ENCODE measurements at regions not wholly inside any gene's neighbourhood (a gene's known extent, or its start where the extent isn't known, plus 50 kb on each side); places are given as distances from the start of the nearest gene placed in this dataset.

DNA sequence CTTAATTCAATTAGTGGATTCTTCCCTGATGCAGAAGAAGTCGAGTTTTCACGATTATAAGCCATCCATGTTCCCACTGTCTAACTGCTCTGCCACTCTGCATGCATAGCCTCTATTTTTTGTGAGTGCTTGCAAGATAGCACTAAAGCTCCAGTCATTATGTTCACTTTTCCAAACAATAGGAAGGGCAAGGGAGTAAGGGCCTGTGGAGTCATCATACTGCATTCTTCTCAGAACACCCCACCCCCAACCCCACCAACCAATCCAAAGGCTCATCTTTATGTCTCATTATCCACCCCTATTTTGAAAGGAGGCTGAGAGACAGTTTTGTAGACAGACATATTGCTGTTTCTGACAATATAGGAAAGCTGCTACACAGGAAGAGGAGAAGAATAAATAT, 471.7 kb upstream of the ADGRL2 start:
- DNase-seq (ENCODE audit: low spot score): no peak
- TF ChIP-seq, protein P1, sequence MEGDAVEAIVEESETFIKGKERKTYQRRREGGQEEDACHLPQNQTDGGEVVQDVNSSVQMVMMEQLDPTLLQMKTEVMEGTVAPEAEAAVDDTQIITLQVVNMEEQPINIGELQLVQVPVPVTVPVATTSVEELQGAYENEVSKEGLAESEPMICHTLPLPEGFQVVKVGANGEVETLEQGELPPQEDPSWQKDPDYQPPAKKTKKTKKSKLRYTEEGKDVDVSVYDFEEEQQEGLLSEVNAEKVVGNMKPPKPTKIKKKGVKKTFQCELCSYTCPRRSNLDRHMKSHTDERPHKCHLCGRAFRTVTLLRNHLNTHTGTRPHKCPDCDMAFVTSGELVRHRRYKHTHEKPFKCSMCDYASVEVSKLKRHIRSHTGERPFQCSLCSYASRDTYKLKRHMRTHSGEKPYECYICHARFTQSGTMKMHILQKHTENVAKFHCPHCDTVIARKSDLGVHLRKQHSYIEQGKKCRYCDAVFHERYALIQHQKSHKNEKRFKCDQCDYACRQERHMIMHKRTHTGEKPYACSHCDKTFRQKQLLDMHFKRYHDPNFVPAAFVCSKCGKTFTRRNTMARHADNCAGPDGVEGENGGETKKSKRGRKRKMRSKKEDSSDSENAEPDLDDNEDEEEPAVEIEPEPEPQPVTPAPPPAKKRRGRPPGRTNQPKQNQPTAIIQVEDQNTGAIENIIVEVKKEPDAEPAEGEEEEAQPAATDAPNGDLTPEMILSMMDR (IDR thresholded peaks at IDR 0.05; ENCODE audit: extremely low read depth, missing control alignments): no peak

DNA sequence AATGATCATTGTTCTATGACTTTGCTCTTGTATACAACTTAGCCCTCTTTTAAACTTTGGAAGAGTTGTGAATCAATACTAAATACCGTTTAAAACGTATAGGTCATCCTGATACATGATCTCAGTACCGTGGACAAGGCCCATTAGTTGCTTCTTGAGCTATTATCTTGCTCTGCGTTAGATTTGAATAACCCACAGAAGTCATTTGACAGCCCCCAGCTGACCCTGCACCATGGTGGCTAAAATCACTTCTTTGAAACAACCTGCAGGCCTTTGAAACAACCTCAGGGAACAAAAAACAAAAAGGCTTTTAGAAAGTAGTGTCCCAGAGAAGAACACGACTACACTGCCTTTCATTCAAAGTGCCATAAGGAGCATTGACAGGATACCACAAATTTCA, 473.0 kb upstream of the ADGRL2 start:
- TF ChIP-seq, protein P1 (IDR thresholded peaks at IDR 0.05; ENCODE audit: extremely low read depth, missing control alignments): no peak

DNA sequence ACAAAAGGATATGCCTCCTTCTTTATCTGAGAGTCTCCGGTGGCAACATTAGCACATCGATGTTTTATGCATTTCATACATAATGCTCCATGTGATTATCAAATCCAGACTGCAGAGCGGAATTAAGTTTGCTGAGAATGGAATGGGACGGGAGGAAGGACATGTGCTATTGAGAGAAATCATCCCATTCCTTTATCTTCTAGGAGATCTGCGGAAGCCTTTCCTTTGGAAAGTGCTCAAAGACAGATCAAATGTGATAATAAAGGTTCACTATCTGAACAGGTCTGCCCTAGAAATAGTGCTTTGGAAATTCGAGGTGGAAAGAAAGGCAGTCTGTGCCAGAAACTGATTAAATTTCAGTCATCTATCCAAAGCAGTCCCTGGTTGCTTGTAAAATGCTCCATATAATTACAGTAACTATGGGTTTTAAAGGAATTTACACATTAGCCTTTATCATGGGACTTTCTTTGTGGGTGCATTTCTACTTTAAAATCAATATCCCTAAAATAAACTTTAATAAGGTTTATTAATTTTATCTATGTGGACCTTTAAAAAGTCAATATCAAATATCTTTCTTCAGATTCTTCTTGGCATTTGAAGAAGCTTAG, 473.5 kb upstream of the ADGRL2 start:
- TF ChIP-seq, protein P1 (IDR thresholded peaks at IDR 0.05; ENCODE audit: extremely low read depth, missing control alignments): no peak
- DNase-seq (ENCODE audit: low spot score): no peak

More for the DNA sequence above, 473.0 kb upstream of the ADGRL2 start:
- DNase-seq (ENCODE audit: low spot score): no peak

DNA sequence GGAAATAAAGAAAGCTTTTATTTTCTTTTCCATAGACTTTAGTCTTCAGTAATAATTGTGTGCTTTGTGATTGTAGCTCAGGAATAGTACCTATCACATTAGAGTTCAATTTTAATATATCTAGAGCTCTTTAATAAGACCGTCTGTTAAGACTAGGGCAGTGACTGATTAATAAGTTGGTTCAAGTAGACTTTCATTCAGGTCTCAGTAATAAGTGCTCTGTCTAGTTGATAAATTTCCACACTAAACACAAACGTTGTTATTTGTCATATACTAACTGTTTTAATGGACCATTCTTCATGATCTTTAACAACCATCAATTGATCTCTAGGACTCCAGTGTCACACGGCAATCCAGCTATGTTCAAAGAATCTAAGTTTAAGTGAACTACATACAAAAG, 474.5 kb upstream of the ADGRL2 start:
- TF ChIP-seq, protein P1 (IDR thresholded peaks at IDR 0.05; ENCODE audit: extremely low read depth, missing control alignments): no peak
- DNase-seq (ENCODE audit: low spot score): no peak

DNA sequence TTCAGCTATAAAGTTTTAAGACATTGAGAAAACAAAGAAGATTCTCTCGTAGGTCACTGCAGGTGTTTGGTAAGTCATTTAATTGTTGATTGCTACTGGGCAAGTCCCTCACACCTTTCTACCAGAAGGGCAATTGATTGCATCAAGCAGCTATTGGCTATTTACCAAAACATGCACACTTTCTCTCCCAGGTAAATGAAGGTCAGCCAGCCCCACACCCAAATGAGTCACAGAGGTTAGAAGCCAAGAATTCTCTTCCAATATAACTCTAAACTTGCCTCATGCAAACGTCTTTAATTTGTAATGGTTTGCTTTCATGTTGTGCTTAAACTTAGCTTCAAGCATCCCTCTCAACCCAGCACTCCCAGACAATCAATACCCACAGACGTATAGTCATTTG, 475.3 kb upstream of the ADGRL2 start:
- DNase-seq (ENCODE audit: low spot score): no peak
- TF ChIP-seq, protein P1 (IDR thresholded peaks at IDR 0.05; ENCODE audit: extremely low read depth, missing control alignments): no peak

DNA sequence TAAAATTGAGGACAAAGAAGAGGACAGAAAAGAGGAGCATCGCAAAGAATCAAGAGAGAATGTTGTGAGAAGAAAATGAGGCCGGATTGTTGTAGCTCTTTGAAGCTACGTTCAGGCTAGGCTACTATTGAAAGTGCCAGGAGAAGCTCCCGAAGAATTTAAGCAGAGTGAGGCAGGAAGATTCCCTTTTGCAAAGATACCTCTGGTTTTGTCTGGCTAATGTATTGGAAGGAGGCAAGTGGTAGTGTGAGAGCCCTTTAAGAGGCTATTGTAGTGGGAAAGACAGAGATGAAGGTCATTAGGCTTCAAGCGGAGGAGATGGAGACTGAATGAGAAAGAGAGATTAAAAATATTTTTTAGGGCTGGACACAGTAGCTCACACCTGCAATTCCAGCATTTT, 476.9 kb upstream of the ADGRL2 start:
- DNase-seq (ENCODE audit: low spot score): no peak
- TF ChIP-seq, protein P1 (IDR thresholded peaks at IDR 0.05; ENCODE audit: extremely low read depth, missing control alignments): no peak

DNA sequence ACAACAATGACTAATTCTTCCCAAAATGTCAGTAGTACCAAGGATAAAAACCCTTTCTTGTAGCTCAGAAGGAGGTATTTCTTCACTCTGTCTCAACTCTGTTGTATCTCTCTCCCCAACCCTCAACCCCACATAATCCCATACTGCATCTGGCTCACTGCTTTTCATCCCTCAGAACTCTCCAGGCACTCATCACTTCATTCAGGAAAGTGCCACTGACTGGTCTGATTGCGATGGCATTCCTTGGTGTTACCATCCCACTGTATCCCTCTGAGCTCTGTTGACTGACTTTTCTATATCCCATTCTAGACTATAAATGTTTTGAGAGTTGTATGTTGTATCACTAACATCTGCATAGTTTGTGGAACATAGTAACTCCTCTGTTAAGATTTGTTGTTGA, 483.5 kb upstream of the ADGRL2 start:
- no peak for DNase-seq (ENCODE audit: low spot score)
- TF ChIP-seq, protein P1 (IDR thresholded peaks at IDR 0.05; ENCODE audit: extremely low read depth, missing control alignments): no peak
